ENCODE measurements at regions not wholly inside any gene's neighbourhood (a gene's known extent, or its start where the extent isn't known, plus 50 kb on each side); places are given as distances from the start of the nearest gene placed in this dataset.

DNA sequence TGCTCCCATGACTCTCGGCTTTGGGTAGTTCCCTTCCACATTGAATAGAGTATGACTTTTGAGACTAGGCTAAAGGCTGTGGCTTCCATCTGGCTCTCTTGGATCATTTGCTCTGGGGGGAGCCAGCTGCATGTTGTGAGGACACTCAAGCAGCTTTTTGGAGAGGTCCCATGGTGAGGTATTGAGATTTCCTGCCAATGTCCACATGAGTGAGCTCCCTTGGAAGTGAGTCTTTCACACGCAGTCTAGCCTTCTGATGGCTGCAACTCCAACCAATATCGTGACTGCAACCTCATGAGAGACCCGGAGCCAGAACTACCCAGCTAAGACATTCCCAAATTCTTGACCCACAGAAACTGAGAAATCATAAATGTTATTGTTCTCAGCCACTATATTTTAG, 127.7 kb upstream of the KAZN start:
- TF ChIP-seq POLR2A (IDR thresholded peaks at IDR 0.05): no peak
- no peak for TF ChIP-seq CTCF (IDR thresholded peaks at IDR 0.05)
- no peak for TF ChIP-seq POLR2AphosphoS5 (IDR thresholded peaks at IDR 0.05)
- TF ChIP-seq EP300 (IDR thresholded peaks at IDR 0.05): no peak
